Breast epithelium (tissue), 4 donors: ENCODE measurements at regions not wholly inside any gene's neighbourhood (a gene's known extent, or its start where the extent isn't known, plus 50 kb on each side); places are given as distances from the start of the nearest gene placed in this dataset.
"Not testable (repeated sequence)": the region's sequence is repeated elsewhere in the genome, so short reads cannot be mapped to it uniquely, and the experiment has no call there.

Experiments used
- DNase-seq, 2 donors: peaks; one replicate each; pipeline ENCODE4 v3.0.0-alpha.2; 2019; ENCODE audit warnings: low spot score in 2 of 2
- H3K27ac ChIP-seq, 2 donors: fragments of 200-600 bp; sonication (generic) in 1 of 2; one replicate each; pipeline ENCODE4 v1.5.1; 2016 to 2019; ENCODE audit warnings: mild to moderate bottlenecking in 1 of 2
- H3K27me3 ChIP-seq, 2 donors: fragments of 200-600 bp; sonication (generic) in 1 of 2; one replicate each; pipeline versions ENCODE4 v1.5.1 to v1.6.0; 2017 to 2019; ENCODE audit warnings: control low read depth in 1 of 2, mild to moderate bottlenecking in 1 of 2
- H3K36me3 ChIP-seq: fragments of 200-600 bp; one replicate; pipeline ENCODE4 v1.5.1; 2019
- H3K4me1 ChIP-seq, 2 donors: fragments of 200-600 bp; sonication (generic); one replicate each; pipeline ENCODE4 v1.5.1; 2016 to 2019; ENCODE audit warnings: control low read depth in 1 of 2
- H3K4me3 ChIP-seq, 3 donors: fragments of 200-600 bp; sonication (generic); 1 replicate in 2 of 3; 2 replicates in 1 of 3; pipeline ENCODE4 v1.5.1; 2016 to 2019; ENCODE audit warnings: mild to moderate bottlenecking in 3 of 3, moderate library complexity in 2 of 3
- H3K9me3 ChIP-seq, 2 donors: fragments of 200-600 bp; sonication (generic) in 1 of 2; one replicate each; pipeline ENCODE4 v1.5.1; 2016 to 2019; ENCODE audit warnings: control low read depth in 1 of 2
- POLR2A ChIP-seq: fragments of 450-650 bp; IDR thresholded peaks from one replicate; pipeline ENCODE4 v1.6.1; 2016; ENCODE audit warnings: antibody characterized with exemption, mild to moderate bottlenecking, moderate library complexity
- POLR2AphosphoS5 ChIP-seq, 3 donors: sonication (generic); formaldehyde crosslinking; IDR thresholded peaks; one replicate each; pipeline ENCODE4 v1.6.1; 2017; ENCODE audit warnings: antibody characterized with exemption in 3 of 3
- intact Hi-C: fragments of 100-400 bp; cut with DNase I; formaldehyde crosslinking; loops from one replicate; pipeline ENCODE4 v1.15.1; 2023; ENCODE audit warnings: low total_unique reads
- TF ChIP-seq, protein P1 (sequence below), 3 donors: fragments of 450-650 bp; IDR thresholded peaks; one replicate each; pipeline ENCODE4 v1.5.1; 2016 to 2017; ENCODE audit warnings: antibody characterized with exemption in 3 of 3, mild to moderate bottlenecking in 3 of 3, moderate library complexity in 3 of 3

DNA sequence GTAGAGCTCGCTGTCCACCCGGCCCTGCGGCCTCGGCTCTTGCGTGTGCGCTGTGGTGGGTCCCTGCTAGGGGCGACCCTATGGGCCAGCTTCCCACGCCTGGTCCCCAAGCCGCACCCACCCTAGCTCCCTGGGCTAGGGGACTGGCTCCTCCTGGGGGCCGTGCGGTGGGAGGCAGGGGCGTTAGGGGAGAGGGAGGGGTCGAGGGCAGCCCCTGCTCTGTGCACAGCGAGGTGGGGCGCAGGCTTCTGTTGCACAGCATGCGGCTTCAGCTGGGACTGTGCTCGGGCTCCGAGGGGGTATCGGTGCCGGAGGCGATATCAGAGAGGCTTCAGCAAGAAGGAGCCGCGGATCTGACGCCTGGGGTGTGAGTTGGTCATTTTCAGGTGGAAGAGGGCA is 86.1 kb downstream of the ALG10 start:
- H3K4me1 ChIP-seq, result no peaks in the 10 kb centered on the region
- intact Hi-C loops, result no loop called here
- H3K36me3 ChIP-seq, result no peaks in the 10 kb centered on the region
- DNase-seq, result no peak
- peaks cover 0 to 12% of the 10 kb centered on the region in 2 donors for H3K27me3 ChIP-seq
- H3K9me3 ChIP-seq, result no peaks in the 10 kb centered on the region
- TF ChIP-seq POLR2A, result no peak
- TF ChIP-seq, protein P1, sequence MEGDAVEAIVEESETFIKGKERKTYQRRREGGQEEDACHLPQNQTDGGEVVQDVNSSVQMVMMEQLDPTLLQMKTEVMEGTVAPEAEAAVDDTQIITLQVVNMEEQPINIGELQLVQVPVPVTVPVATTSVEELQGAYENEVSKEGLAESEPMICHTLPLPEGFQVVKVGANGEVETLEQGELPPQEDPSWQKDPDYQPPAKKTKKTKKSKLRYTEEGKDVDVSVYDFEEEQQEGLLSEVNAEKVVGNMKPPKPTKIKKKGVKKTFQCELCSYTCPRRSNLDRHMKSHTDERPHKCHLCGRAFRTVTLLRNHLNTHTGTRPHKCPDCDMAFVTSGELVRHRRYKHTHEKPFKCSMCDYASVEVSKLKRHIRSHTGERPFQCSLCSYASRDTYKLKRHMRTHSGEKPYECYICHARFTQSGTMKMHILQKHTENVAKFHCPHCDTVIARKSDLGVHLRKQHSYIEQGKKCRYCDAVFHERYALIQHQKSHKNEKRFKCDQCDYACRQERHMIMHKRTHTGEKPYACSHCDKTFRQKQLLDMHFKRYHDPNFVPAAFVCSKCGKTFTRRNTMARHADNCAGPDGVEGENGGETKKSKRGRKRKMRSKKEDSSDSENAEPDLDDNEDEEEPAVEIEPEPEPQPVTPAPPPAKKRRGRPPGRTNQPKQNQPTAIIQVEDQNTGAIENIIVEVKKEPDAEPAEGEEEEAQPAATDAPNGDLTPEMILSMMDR (IDR thresholded peaks at IDR 0.05), result no peak
- TF ChIP-seq POLR2AphosphoS5 (IDR thresholded peaks at IDR 0.05), result no peak
- peak overlapping the region in 2 of 3 donors; percentile 38 to 51 for H3K4me3 ChIP-seq
- no peak overlapping the region for H3K27ac ChIP-seq

DNA sequence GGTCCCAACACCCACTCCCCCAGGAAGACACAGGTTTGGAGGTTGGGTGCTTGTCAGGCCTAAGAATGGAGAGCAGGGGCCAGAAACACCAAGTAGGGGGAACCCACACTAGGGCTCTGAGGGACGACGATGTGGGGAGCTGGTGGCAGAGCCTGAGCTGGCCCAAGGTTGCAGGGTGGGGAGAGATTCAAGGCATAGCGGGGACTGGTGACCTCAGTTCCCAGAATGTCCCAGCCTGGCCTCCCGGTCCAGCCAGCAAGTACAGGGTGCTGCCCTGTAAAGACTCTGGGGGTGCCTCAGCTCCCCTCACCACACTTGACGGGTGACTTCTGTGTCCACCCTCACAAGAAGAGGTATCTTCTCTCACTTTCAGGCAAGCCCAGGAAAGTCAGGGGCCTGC is 86.7 kb downstream of the ALG10 start:
- Histone ChIP-seq H3K27me3 (peaks cover 0 to 12% of the 10 kb centered on the region in 2 donors), H3K4me3 (no peak overlapping the region), H3K4me1 (no peaks in the 10 kb centered on the region), H3K9me3 (no peaks in the 10 kb centered on the region), H3K36me3 (no peaks in the 10 kb centered on the region), H3K27ac (no peak overlapping the region)
- intact Hi-C loops, result no loop called here
- TF ChIP-seq POLR2AphosphoS5 (IDR thresholded peaks at IDR 0.05) (no peak), POLR2A (no peak)
- TF ChIP-seq, protein P1 (IDR thresholded peaks at IDR 0.05), result no peak
- no peak for DNase-seq

DNA sequence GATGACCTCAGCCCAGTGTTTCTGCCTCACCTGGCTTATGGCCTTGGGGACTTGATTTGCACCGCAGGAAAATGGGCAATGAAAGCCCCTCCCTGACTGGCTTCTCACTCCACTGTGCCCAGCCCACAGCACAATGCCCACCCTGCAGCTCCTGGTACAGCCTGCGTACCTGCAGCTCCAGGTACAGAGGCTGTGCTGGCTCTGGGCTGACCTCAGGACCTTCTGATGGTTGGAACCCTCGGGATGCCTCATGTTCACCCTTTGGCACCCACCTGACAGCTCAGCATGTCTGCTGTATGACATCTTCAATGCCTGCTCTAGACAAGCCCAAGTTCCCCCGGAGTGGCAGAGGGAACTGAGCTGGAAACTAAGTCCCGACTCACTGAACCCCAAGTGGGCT is 87.1 kb downstream of the ALG10 start:
- intact Hi-C loops, result no loop called here

DNA sequence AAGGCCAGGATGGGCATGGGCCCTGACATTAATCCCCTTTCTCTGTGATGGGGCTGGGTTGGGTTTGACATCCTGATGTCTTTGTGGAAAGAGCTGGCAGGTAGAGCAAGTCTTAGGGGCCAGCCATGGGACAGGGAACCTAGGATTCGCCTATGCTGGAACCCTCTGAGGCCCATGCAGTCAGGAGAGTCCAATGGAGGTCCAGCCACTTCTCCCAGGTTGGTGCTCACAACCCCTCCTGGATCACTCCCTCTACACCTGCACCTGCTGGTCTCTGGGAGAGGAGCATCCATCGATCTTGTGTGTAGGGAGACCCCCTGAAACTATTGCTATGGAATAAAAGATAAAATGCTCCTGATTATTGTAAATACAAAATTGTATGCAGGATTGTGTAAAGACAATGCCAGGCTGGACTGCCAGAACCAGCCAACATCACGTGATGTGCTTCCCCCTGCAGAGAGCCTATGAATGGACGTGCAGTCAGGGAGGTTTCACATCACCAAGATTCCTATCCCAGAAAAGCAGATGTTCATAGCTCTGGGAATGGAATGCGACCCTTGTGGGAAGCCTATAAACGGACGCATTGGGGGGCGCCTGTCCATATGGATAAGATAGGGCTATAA is 87.7 kb downstream of the ALG10 start:
- DNase-seq, intact Hi-C loops: not testable (repeated sequence)

More for the DNA sequence above, 87.1 kb downstream of the ALG10 start:
- no peak overlapping the region for H3K27ac ChIP-seq
- no peaks in the 10 kb centered on the region for H3K36me3 ChIP-seq
- H3K4me1 ChIP-seq, result no peaks in the 10 kb centered on the region
- no peak for DNase-seq
- no peak overlapping the region for H3K4me3 ChIP-seq
- H3K27me3 ChIP-seq, result peaks cover 0 to 12% of the 10 kb centered on the region in 2 donors
- H3K9me3 ChIP-seq, result no peaks in the 10 kb centered on the region
- TF ChIP-seq POLR2AphosphoS5 (IDR thresholded peaks at IDR 0.05) (no peak), POLR2A (no peak)
- TF ChIP-seq, protein P1 (IDR thresholded peaks at IDR 0.05), result no peak

DNA sequence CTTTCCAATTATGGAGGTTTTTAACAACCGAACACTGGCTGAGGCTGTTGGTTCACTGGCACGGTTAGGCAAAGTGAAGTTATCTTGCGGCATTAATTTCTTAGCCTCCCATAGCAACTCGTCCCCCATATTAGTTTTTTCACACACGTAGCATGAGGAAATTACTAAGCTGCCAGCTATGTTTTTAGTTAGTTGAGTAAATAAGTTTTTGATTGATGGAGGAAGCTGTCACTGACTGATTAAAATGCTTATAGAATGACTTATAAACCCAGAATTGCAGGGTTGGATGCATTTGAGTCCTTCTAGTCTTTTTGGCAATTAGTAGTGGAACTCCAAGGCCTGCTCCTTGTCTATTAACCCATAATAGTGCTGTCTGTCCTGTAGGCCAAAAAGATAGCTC is 97.1 kb downstream of the ALG10 start:
- TF ChIP-seq POLR2A (no peak), POLR2AphosphoS5 (IDR thresholded peaks at IDR 0.05) (no peak)
- TF ChIP-seq, protein P1 (IDR thresholded peaks at IDR 0.05), result no peak
- H3K9me3 ChIP-seq, result no peaks in the 10 kb centered on the region
- intact Hi-C loops, result no loop called here

More for the DNA sequence above, 87.7 kb downstream of the ALG10 start:
- not testable (repeated sequence) for H3K36me3 ChIP-seq, H3K9me3 ChIP-seq, H3K4me1 ChIP-seq, H3K4me3 ChIP-seq, H3K27ac ChIP-seq
- H3K27me3 ChIP-seq, result peaks cover 0 to 12% of the 10 kb centered on the region in 2 donors

DNA sequence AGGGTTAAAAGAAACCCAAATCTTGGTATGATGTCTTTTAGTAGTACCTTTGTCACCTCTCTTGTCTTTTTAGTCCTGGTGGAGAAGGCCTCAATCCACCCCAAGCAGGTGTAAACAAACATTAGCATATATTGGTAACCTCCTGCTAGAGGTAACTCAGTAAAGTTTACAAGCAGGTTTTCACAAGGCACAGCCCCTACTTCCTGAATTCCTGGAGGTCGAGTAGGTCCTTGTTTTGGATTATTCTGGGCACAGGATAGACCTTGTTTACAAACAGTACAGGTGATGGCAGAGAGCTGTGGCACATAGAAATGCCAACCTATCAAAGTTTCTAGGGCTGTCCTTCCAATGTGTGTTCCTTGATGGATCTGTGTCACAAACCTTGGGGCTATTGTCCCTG is 99.1 kb downstream of the ALG10 start:
- no peak for TF ChIP-seq POLR2AphosphoS5 (IDR thresholded peaks at IDR 0.05)
- TF ChIP-seq, protein P1 (IDR thresholded peaks at IDR 0.05), result no peak
- TF ChIP-seq POLR2A, result no peak
- no peaks in the 10 kb centered on the region for H3K9me3 ChIP-seq
- H3K36me3 ChIP-seq, result no peaks in the 10 kb centered on the region
- H3K27ac ChIP-seq, result no peak overlapping the region
- H3K4me1 ChIP-seq, result no peaks in the 10 kb centered on the region
- H3K4me3 ChIP-seq, result no peak overlapping the region
- intact Hi-C loops, result no loop called here
- DNase-seq, result no peak
- H3K27me3 ChIP-seq, result no peaks in the 10 kb centered on the region

More for the DNA sequence above, 97.1 kb downstream of the ALG10 start:
- Histone ChIP-seq H3K4me3 (no peak overlapping the region), H3K27me3 (no peaks in the 10 kb centered on the region), H3K36me3 (no peaks in the 10 kb centered on the region), H3K27ac (no peak overlapping the region), H3K4me1 (no peaks in the 10 kb centered on the region)
- DNase-seq, result no peak
